Peyer's patch (tissue), 4 donors: ENCODE measurements at regions not wholly inside any gene's neighbourhood (a gene's known extent, or its start where the extent isn't known, plus 50 kb on each side); places are given as distances from the start of the nearest gene placed in this dataset.

ENCODE experiments used
- POLR2A ChIP-seq, 2 donors: fragments of 450-650 bp; IDR thresholded peaks; one replicate each; pipeline ENCODE4 v1.5.1; 2017; ENCODE audit warnings: antibody characterized with exemption in 2 of 2, mild to moderate bottlenecking in 2 of 2, moderate library complexity in 2 of 2
- TF ChIP-seq, protein P1 (sequence below), 6 experiments: fragments of 450-650 bp in 4 of 6; fragments of 200-600 bp in 2 of 6; sonication (generic) in 1 of 6; IDR thresholded peaks; one replicate each; pipeline ENCODE4 v1.5.1; 2017 to 2019; ENCODE audit warnings: antibody characterized with exemption in 6 of 6, mild to moderate bottlenecking in 3 of 6, moderate library complexity in 1 of 6

DNA sequence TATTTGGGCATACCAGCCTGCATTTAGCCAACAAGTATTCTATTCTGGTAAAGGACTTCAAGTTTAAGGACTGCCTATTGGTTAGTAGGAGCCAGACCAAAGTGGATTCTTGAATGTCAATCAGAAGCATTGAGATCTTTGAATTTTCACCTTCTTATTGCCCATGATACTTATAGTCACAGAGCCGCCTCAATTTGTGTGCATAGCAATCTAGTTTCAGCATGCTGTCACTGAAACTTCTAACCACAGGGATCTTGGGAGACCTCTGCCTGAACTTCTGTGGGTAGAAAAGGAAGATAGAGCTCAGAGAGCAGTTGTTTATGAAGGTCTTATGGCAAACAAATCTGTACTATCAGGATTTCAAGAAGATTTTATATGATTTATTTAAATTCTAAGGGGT lies 501.4 kb upstream of the USP24 start:
- TF ChIP-seq, protein P1, sequence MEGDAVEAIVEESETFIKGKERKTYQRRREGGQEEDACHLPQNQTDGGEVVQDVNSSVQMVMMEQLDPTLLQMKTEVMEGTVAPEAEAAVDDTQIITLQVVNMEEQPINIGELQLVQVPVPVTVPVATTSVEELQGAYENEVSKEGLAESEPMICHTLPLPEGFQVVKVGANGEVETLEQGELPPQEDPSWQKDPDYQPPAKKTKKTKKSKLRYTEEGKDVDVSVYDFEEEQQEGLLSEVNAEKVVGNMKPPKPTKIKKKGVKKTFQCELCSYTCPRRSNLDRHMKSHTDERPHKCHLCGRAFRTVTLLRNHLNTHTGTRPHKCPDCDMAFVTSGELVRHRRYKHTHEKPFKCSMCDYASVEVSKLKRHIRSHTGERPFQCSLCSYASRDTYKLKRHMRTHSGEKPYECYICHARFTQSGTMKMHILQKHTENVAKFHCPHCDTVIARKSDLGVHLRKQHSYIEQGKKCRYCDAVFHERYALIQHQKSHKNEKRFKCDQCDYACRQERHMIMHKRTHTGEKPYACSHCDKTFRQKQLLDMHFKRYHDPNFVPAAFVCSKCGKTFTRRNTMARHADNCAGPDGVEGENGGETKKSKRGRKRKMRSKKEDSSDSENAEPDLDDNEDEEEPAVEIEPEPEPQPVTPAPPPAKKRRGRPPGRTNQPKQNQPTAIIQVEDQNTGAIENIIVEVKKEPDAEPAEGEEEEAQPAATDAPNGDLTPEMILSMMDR (IDR thresholded peaks at IDR 0.05) = no peak
- TF ChIP-seq POLR2A (IDR thresholded peaks at IDR 0.05) = no peak
